HCT116 (cell line): ENCODE measurements at regions not wholly inside any gene's neighbourhood (a gene's known extent, or its start where the extent isn't known, plus 50 kb on each side); places are given as distances from the start of the nearest gene placed in this dataset.

Experiments
- CEBPB ChIP-seq: IDR thresholded peaks from 2 replicates; pipeline ENCODE4 v1.6.1; 2012; ENCODE audit warnings: low read depth
- CTCF ChIP-seq, 3 experiments: fragments of 200-600 bp in 1 of 3; sonication (generic) in 1 of 3; IDR thresholded peaks in 2 of 3; conservative IDR thresholded peaks in 1 of 3; 2 replicates each; pipeline ENCODE4 v1.5.1; 2012 to 2017; ENCODE audit warnings: low read depth in 2 of 3, low read length in 2 of 3, antibody characterized with exemption in 1 of 3, borderline replicate concordance in 1 of 3, control low read depth in 1 of 3, mild to moderate bottlenecking in 1 of 3, mixed read lengths in 1 of 3, mixed run types in 1 of 3, moderate library complexity in 1 of 3; ENCODE audit not compliant: insufficient read depth in 1 of 3
- EZH2 ChIP-seq: fragments of 200-600 bp; sonication (generic); IDR thresholded peaks from 2 replicates; pipeline ENCODE4 v1.6.1; 2017; ENCODE audit warnings: antibody characterized with exemption, mixed run types
- EZH2phosphoT487 ChIP-seq: fragments of 200-600 bp; IDR thresholded peaks from 2 replicates; pipeline ENCODE4 v1.6.1; 2018; ENCODE audit warnings: antibody characterized with exemption, borderline replicate concordance
- JUND ChIP-seq: IDR thresholded peaks from 2 replicates; pipeline ENCODE4 v1.6.1; 2012
- POLR2A ChIP-seq: IDR thresholded peaks from 2 replicates; pipeline ENCODE4 v1.7.0; 2011; ENCODE audit warnings: borderline replicate concordance; ENCODE audit not compliant: insufficient read depth, insufficient read length; ENCODE audit errors: extremely low read depth
- POLR2AphosphoS5 ChIP-seq: IDR thresholded peaks from 2 replicates; pipeline ENCODE4 v1.6.1; 2011; ENCODE audit warnings: mild to moderate bottlenecking, low read depth, low read length, moderate library complexity
- SP1 ChIP-seq: IDR thresholded peaks from 2 replicates; pipeline ENCODE4 v1.6.1; 2012; ENCODE audit warnings: low read depth
- TCF7L2 ChIP-seq: IDR thresholded peaks from 2 replicates; pipeline ENCODE4 v1.7.0; 2011; ENCODE audit warnings: borderline replicate concordance, inconsistent platforms; ENCODE audit not compliant: insufficient read depth, insufficient read length; ENCODE audit errors: extremely low read depth
- ZNF274 ChIP-seq: fragments of 200-500 bp; sonication (Bioruptor generic); IDR thresholded peaks from 2 replicates; pipeline ENCODE4 v1.6.1; 2014; ENCODE audit warnings: mild to moderate bottlenecking, low read depth, low read length, inconsistent platforms
- TF ChIP-seq, protein P1 (sequence below): IDR thresholded peaks from 2 replicates; pipeline ENCODE4 v1.6.1; 2012

DNA sequence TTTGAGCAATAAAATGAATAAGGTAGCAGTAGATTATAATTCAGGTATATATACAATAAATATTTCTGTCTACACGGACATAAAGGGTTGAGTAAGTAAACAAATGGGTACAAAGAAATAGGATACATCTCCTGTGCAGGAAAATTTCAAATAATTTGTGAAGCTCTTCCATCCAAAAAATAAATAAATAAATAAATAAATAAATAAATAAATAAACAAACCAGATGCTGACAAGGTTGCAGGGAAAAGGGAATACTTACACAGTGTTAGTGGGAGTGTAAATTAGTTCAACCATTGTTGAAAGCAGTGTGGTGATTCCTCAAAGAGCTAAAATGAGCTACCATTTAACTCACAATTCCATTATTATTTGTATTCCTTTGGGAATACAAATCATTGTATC, 227.3 kb upstream of the CDH18 start:
- TF ChIP-seq EZH2 (no peak), CTCF (IDR thresholded peaks at IDR 0.05 in 2 of 3, conservative IDR thresholded peaks at IDR 0.05 in 1 of 3; ENCODE audit: borderline replicate concordance in 1 of 3, insufficient read depth in 1 of 3, low read depth in 2 of 3, low read length in 2 of 3) (no peak), EZH2phosphoT487 (no peak), TCF7L2 (no peak), CEBPB (no peak), ZNF274 (no peak), JUND (no peak), SP1 (no peak), POLR2A (no peak), POLR2AphosphoS5 (no peak)
- TF ChIP-seq, protein P1, sequence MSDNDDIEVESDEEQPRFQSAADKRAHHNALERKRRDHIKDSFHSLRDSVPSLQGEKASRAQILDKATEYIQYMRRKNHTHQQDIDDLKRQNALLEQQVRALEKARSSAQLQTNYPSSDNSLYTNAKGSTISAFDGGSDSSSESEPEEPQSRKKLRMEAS, result no peak
